Upper lobe of left lung (tissue), 6 donors: ENCODE measurements at regions not wholly inside any gene's neighbourhood (a gene's known extent, or its start where the extent isn't known, plus 50 kb on each side); places are given as distances from the start of the nearest gene placed in this dataset.

Source experiments
- ATAC-seq, 2 donors: fragments of 200-7000 bp; cut with Tn5 transposase; one replicate each; pipeline ENCODE4 v1.9.1; 2022; ENCODE audit warnings: mild to moderate bottlenecking in 2 of 2, moderate library complexity in 2 of 2; ENCODE audit not compliant: low FRiP score in 2 of 2
- DNase-seq, 2 donors: peaks; one replicate each; pipeline ENCODE4 v3.0.0-alpha.2; 2019 to 2020
- H3K27ac ChIP-seq, 4 donors: fragments of 200-600 bp; sonication (generic); one replicate each; pipeline ENCODE4 v1.5.1; 2016 to 2019
- H3K27me3 ChIP-seq, 4 donors: fragments of 200-600 bp; sonication (generic); one replicate each; pipeline ENCODE4 v1.5.1; 2017 to 2019
- H3K36me3 ChIP-seq, 4 donors: fragments of 200-600 bp; sonication (generic); one replicate each; pipeline ENCODE4 v1.5.1; 2016 to 2019
- H3K4me1 ChIP-seq, 4 donors: fragments of 200-600 bp; sonication (generic); one replicate each; pipeline ENCODE4 v1.5.1; 2018 to 2019
- H3K4me3 ChIP-seq, 4 donors: fragments of 200-600 bp; sonication (generic); one replicate each; pipeline ENCODE4 v1.5.1; 2017 to 2019; ENCODE audit warnings: mild to moderate bottlenecking in 2 of 4, moderate library complexity in 1 of 4
- H3K9me3 ChIP-seq, 4 donors: fragments of 200-600 bp; sonication (generic); one replicate each; pipeline ENCODE4 v1.5.1; 2018 to 2019
- EP300 ChIP-seq, 4 donors: sonication (generic); formaldehyde crosslinking; IDR thresholded peaks; one replicate each; pipeline ENCODE4 v1.5.1; 2017; ENCODE audit warnings: antibody characterized with exemption in 4 of 4, control low read depth in 2 of 4
- POLR2A ChIP-seq, 4 donors: fragments of 450-650 bp; IDR thresholded peaks; one replicate each; pipeline ENCODE4 v1.5.1; 2016 to 2017; ENCODE audit warnings: antibody characterized with exemption in 4 of 4, mild to moderate bottlenecking in 2 of 4
- POLR2AphosphoS5 ChIP-seq, 2 donors: sonication (generic); formaldehyde crosslinking; IDR thresholded peaks; one replicate each; pipeline ENCODE4 v1.5.1; 2017; ENCODE audit warnings: antibody characterized with exemption in 2 of 2
- WGBS, 2 donors: methylation state at CpG; one replicate each; pipeline ENCODE4 v1.1.5; 2017 to 2018; 5-methylcytosine and 5-hydroxymethylcytosine counted together
- TF ChIP-seq, protein P1 (sequence below), 6 experiments: fragments of 450-650 bp in 4 of 6; fragments of 200-600 bp in 2 of 6; sonication (generic) in 2 of 6; IDR thresholded peaks; one replicate each; pipeline ENCODE4 v1.5.1; 2016 to 2019; ENCODE audit warnings: antibody characterized with exemption in 6 of 6
- donor health status: DM: no; HTN: no; CAD: no; lungs with moderate emphysema.
- donor health status: DM: no; HTN: yes; CAD: no; lungs with severe emphysema.

DNA sequence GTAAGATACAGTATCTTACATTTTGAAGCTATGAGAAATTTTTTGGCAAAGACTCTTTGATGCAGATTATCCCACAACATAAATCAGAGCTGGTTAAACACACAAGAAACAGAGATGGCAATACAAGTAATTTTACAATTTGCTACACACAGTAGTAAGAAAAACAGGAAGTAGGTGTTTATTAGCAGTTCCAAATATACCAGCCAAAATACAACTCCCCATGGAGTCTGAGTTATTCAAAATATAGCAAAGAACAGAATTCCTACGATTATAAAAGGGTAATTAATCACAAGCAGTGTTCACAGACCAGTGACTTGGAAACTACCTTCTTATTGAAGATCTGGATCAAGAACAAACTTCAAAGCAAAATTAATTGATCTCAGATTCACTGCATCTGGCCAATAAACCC is 83.9 kb downstream of the BMP4 start:
- Histone ChIP-seq H3K27me3 (no peaks in the 10 kb centered on the region), H3K27ac (no peak overlapping the region), H3K4me1 (peaks cover 0 to 12% (median 2%) of the 10 kb centered on the region in 4 donors), H3K36me3 (no peaks in the 10 kb centered on the region), H3K9me3 (no peaks in the 10 kb centered on the region), H3K4me3 (no peak overlapping the region)
- no peak for DNase-seq
- TF ChIP-seq, protein P1, sequence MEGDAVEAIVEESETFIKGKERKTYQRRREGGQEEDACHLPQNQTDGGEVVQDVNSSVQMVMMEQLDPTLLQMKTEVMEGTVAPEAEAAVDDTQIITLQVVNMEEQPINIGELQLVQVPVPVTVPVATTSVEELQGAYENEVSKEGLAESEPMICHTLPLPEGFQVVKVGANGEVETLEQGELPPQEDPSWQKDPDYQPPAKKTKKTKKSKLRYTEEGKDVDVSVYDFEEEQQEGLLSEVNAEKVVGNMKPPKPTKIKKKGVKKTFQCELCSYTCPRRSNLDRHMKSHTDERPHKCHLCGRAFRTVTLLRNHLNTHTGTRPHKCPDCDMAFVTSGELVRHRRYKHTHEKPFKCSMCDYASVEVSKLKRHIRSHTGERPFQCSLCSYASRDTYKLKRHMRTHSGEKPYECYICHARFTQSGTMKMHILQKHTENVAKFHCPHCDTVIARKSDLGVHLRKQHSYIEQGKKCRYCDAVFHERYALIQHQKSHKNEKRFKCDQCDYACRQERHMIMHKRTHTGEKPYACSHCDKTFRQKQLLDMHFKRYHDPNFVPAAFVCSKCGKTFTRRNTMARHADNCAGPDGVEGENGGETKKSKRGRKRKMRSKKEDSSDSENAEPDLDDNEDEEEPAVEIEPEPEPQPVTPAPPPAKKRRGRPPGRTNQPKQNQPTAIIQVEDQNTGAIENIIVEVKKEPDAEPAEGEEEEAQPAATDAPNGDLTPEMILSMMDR (IDR thresholded peaks at IDR 0.05) = no peak
- TF ChIP-seq EP300 (IDR thresholded peaks at IDR 0.05) (no peak), POLR2A (IDR thresholded peaks at IDR 0.05) (no peak), POLR2AphosphoS5 (IDR thresholded peaks at IDR 0.05) (no peak)
- ATAC-seq = no peak
- WGBS, 2 donors = 41 to 44% methylated on average over 1 of the region's 1 CpG

DNA sequence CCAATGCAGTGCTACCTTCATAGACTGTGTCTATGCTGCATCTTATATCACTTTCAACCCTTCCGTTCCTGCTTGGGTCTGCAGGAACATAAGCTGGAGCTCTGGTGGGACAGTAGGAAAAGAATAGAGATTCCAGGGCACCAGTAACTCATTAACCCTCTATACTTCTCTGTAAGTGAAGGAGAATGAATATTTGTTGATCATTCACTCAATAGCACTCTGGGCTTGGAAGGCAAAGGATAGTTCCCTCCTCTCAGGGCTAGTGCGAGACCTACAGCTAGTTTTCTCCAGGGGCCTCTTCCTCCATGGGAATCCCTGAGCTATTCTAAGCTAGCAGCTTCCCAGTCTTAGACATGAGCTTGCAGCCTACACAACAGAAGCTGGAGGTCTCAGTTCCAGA is 84.7 kb downstream of the BMP4 start:
- Histone ChIP-seq H3K4me3 (no peak overlapping the region), H3K27me3 (no peaks in the 10 kb centered on the region), H3K36me3 (no peaks in the 10 kb centered on the region), H3K4me1 (peaks cover 0 to 12% (median 2%) of the 10 kb centered on the region in 4 donors), H3K9me3 (no peaks in the 10 kb centered on the region), H3K27ac (no peak overlapping the region)
- TF ChIP-seq EP300 (IDR thresholded peaks at IDR 0.05) (no peak), POLR2AphosphoS5 (IDR thresholded peaks at IDR 0.05) (no peak), POLR2A (IDR thresholded peaks at IDR 0.05) (no peak)
- TF ChIP-seq, protein P1 (IDR thresholded peaks at IDR 0.05) = no peak
- WGBS, 2 donors = 80 to 89% methylated on average over 2 of the region's 2 CpGs
- no peak for ATAC-seq
- no peak for DNase-seq

DNA sequence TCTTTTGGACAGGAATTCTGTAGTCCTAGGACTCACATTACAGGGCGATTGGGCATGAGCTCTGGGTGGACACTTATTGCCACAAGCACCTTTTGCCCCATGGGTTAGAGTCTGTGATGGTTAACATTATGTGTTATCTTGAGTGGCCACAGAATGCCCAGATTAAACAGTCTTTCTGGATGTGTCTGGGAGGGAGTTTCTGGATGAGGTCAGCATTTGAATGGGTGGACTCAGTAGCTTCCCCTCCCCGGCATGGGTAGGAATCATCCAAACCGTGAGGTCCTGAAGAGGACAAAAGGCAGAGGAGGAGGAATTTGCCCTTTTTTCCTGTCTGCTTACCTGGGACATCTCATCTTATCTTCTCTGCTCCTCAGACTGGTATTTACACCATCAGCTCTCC is 85.6 kb downstream of the BMP4 start:
- ATAC-seq = no peak
- Histone ChIP-seq H3K9me3 (no peaks in the 10 kb centered on the region), H3K36me3 (no peaks in the 10 kb centered on the region), H3K27me3 (no peaks in the 10 kb centered on the region), H3K4me1 (peaks cover 0 to 12% (median 2%) of the 10 kb centered on the region in 4 donors), H3K27ac (no peak overlapping the region), H3K4me3 (no peak overlapping the region)
- no peak for DNase-seq
- TF ChIP-seq POLR2AphosphoS5 (IDR thresholded peaks at IDR 0.05) = no peak
- no peak for TF ChIP-seq EP300 (IDR thresholded peaks at IDR 0.05)
- no peak for TF ChIP-seq POLR2A (IDR thresholded peaks at IDR 0.05)
- TF ChIP-seq, protein P1 (IDR thresholded peaks at IDR 0.05) = no peak
- WGBS, 2 donors = 68 to 82% methylated on average over 3 of the region's 3 CpGs

DNA sequence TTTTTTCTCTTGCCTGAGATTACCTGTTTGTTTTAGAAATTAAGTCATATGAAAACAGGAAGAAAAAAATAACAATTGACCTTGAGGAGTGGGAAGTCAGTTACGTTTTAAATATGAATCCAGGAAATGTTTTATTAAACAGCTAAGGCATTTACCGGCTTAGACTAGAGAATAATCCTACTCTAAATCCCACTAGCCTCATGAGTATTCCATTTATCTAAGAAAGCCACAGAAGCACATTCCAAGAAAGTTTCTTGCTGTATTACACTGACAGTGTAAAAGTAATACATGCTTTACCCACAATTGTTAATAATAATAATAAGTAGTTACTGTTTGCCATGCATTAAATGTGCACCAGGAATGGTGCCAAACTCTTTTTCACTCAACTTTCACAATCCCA is 90.9 kb downstream of the BMP4 start:
- H3K4me1 ChIP-seq = no peaks in the 10 kb centered on the region
- no peaks in the 10 kb centered on the region for H3K36me3 ChIP-seq
- DNase-seq (no peak), ATAC-seq (no peak)
- WGBS, 2 donors = 42 to 50% methylated on average over 2 of the region's 2 CpGs
- H3K4me3 ChIP-seq = no peak overlapping the region
- no peak overlapping the region for H3K27ac ChIP-seq
- H3K9me3 ChIP-seq = no peaks in the 10 kb centered on the region
- no peaks in the 10 kb centered on the region for H3K27me3 ChIP-seq
- no peak for TF ChIP-seq POLR2A (IDR thresholded peaks at IDR 0.05)
- TF ChIP-seq, protein P1 (IDR thresholded peaks at IDR 0.05) = no peak
- TF ChIP-seq EP300 (IDR thresholded peaks at IDR 0.05) = no peak
- no peak for TF ChIP-seq POLR2AphosphoS5 (IDR thresholded peaks at IDR 0.05)

DNA sequence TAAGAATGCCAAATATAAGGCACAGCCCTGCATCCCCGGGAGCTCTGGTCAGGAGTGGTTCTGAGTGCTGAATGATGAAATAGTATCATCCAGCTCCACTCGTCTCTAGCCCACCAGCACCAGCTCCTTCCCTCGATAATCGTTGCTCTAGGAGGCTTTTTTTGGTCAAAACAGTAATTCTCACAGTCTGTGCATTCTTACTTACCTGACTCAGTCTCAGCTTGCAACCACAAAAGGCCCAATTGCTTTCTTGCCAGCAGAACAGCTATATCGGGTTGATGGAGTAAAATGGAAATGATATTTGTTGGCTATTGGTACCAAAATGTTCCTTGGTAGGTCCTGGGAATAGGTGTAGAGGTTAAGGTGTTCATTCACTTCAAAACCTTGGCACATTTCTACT is 94.8 kb downstream of the BMP4 start:
- TF ChIP-seq, protein P1 (IDR thresholded peaks at IDR 0.05) = no peak
- TF ChIP-seq POLR2AphosphoS5 (IDR thresholded peaks at IDR 0.05) (no peak), POLR2A (IDR thresholded peaks at IDR 0.05) (no peak), EP300 (IDR thresholded peaks at IDR 0.05) (no peak)
- ATAC-seq (no peak), DNase-seq (no peak)
- H3K36me3 ChIP-seq = no peaks in the 10 kb centered on the region
- H3K4me3 ChIP-seq = no peak overlapping the region
- no peaks in the 10 kb centered on the region for H3K27me3 ChIP-seq
- H3K4me1 ChIP-seq = no peaks in the 10 kb centered on the region
- H3K27ac ChIP-seq = no peak overlapping the region
- no peaks in the 10 kb centered on the region for H3K9me3 ChIP-seq
- WGBS, 2 donors = 90 to 92% methylated on average over 5 of the region's 5 CpGs
